H1 (cell line): ENCODE measurements at regions not wholly inside any gene's neighbourhood (a gene's known extent, or its start where the extent isn't known, plus 50 kb on each side); places are given as distances from the start of the nearest gene placed in this dataset.

Source experiments
- JUN ChIP-seq: IDR thresholded peaks from 2 replicates; pipeline ENCODE4 v1.6.1; 2011; ENCODE audit warnings: low read depth, mild to moderate bottlenecking, improper control_type of control experiment, low read length
- POU5F1 ChIP-seq: IDR thresholded peaks from 2 replicates; pipeline ENCODE4 v1.6.1; 2011; ENCODE audit warnings: low read depth, mild to moderate bottlenecking, low read length, moderate library complexity
- SIX5 ChIP-seq: IDR thresholded peaks from 2 replicates; pipeline ENCODE4 v1.6.1; 2011; ENCODE audit warnings: mild to moderate bottlenecking, low read depth, low read length
- TEAD4 ChIP-seq: IDR thresholded peaks from 2 replicates; pipeline ENCODE4 v1.6.1; 2012; ENCODE audit warnings: low read depth, low read length, inconsistent platforms, mixed read lengths
- ZNF274 ChIP-seq: IDR thresholded peaks from 2 replicates; pipeline ENCODE4 v1.7.0; 2012; ENCODE audit warnings: low read length, borderline replicate concordance; ENCODE audit errors: extremely low read depth
- TF ChIP-seq, protein P1 (sequence below): IDR thresholded peaks from 2 replicates; pipeline ENCODE4 v1.6.1; 2012; ENCODE audit warnings: low read length, inconsistent platforms

DNA sequence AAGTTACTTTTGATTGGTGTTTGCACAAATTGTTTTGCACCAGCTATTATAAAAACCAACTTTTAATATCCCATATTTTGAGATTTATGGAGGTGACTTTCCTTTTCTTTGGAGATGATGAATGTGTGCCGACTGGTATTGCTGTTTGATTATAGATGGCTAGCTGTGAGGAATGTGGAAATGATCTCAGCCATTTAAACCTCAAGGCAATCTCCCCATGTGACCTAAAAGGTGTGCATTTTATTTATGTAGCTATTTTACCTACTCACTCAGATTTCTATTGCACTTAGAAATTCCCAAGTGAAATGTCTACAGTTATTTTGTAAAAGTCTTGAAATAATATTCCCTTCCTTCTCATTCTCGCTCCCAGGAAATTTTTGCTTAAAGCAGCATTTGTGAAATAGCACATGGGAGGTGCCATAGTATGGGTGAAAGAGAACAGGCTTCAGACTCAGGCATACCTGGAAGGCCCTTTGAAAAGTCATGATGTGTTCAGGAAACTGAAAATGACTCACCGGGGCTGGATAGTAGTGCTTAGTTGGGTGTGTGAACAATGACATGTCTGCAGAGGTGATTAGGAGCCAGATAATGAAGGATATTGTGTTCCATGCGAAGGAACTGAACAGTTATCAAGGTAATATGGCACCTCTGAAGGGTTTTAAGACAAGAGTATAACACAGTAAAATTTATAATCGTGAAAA is 247.6 kb downstream of the CBLL2 start (continued):
- TF ChIP-seq SIX5: no peak
- TF ChIP-seq JUN: no peak
- TF ChIP-seq TEAD4: no peak
- TF ChIP-seq, protein P1, sequence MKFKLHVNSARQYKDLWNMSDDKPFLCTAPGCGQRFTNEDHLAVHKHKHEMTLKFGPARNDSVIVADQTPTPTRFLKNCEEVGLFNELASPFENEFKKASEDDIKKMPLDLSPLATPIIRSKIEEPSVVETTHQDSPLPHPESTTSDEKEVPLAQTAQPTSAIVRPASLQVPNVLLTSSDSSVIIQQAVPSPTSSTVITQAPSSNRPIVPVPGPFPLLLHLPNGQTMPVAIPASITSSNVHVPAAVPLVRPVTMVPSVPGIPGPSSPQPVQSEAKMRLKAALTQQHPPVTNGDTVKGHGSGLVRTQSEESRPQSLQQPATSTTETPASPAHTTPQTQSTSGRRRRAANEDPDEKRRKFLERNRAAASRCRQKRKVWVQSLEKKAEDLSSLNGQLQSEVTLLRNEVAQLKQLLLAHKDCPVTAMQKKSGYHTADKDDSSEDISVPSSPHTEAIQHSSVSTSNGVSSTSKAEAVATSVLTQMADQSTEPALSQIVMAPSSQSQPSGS: no peak
- no peak for TF ChIP-seq ZNF274
- TF ChIP-seq POU5F1: no peak
